ENCODE measurements at regions not wholly inside any gene's neighbourhood (a gene's known extent, or its start where the extent isn't known, plus 50 kb on each side); places are given as distances from the start of the nearest gene placed in this dataset.

- Mint-ChIP-seq H3K27me3 (ENCODE audit: unreplicated experiment) (no peaks in the 10 kb centered on the region), H3K9me3 (ENCODE audit: unreplicated experiment) (no peaks in the 10 kb centered on the region), H3K4me3 (ENCODE audit: unreplicated experiment) (no peak overlapping the region), H3K4me1 (ENCODE audit: low read depth, unreplicated experiment) (no peaks in the 10 kb centered on the region), H3K36me3 (ENCODE audit: unreplicated experiment) (no peaks in the 10 kb centered on the region), H3K27ac (ENCODE audit: unreplicated experiment) (no peak overlapping the region)
- no peak for DNase-seq
- no peak for TF ChIP-seq CTCF (IDR thresholded peaks at IDR 0.05; ENCODE audit: partially characterized antibody, unreplicated experiment)
These were observed 50.2 kb upstream of the WSCD1 start for GRCh38 chr17:6019959-6020358.

GRCh38 chr17:6020376-6021010, 49.7 kb upstream of the WSCD1 start:
- Mint-ChIP-seq H3K27me3 (ENCODE audit: unreplicated experiment) (no peaks in the 10 kb centered on the region), H3K4me1 (ENCODE audit: low read depth, unreplicated experiment) (no peaks in the 10 kb centered on the region)

More at GRCh38 chr17:6020376-6021010, 49.7 kb upstream of the WSCD1 start:
- Mint-ChIP-seq H3K9me3 (ENCODE audit: unreplicated experiment) (no peaks in the 10 kb centered on the region), H3K4me3 (ENCODE audit: unreplicated experiment) (no peak overlapping the region), H3K27ac (ENCODE audit: unreplicated experiment) (no peak overlapping the region), H3K36me3 (ENCODE audit: unreplicated experiment) (no peaks in the 10 kb centered on the region)
- TF ChIP-seq CTCF (IDR thresholded peaks at IDR 0.05; ENCODE audit: partially characterized antibody, unreplicated experiment), result no peak
- no peak for DNase-seq
